HG03159 (cell line): ENCODE measurements at regions not wholly inside any gene's neighbourhood (a gene's known extent, or its start where the extent isn't known, plus 50 kb on each side); places are given as distances from the start of the nearest gene placed in this dataset.
"Not testable (repeated sequence)": the region's sequence is repeated elsewhere in the genome, so short reads cannot be mapped to it uniquely, and the experiment has no call there.

ENCODE experiments used
- ATAC-seq: cut with Tn5 transposase; IDR thresholded peaks from one replicate; pipeline ENCODE4 v1.9.1; 2021; ENCODE audit warnings: mild to moderate bottlenecking, moderate library complexity; ENCODE audit not compliant: unreplicated experiment

DNA sequence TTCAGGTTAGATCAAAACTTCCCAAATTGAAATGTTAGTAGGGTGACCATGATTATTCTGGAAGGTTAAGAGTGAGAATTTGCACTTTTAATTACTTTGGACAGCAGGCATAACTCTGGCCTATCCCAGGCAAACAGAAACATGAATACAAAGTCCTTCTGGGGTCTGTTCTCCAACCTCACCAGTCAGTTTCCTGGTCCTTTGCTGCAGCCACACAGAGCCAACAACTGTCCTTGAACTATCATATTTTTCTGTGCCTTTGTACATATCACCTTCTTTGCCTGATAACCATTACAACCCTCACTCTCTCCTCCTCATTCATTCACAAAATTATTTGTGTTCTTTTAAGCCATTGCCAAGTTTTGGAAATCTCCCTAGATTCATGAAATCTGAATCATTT lies 126.0 kb upstream of the GBE1 start:
- no peak for ATAC-seq

DNA sequence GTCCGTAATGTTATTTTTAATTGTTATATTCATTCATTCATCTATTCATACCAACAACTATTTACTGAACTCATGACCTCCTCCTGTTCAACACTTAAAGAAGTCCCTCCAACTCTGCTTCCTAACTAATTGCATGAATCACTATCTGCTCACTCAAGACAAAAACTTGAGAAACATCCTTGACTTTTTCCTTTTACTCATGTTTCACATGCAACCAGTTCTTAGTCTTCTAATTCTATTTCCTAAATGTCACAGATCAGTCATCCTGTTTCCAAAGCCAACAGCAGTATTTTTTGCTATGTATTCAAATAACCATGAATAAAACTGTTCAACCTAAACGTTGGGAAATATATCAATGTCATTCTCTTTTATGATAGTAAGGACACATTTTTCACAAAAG lies 124.6 kb upstream of the GBE1 start:
- ATAC-seq: no peak

DNA sequence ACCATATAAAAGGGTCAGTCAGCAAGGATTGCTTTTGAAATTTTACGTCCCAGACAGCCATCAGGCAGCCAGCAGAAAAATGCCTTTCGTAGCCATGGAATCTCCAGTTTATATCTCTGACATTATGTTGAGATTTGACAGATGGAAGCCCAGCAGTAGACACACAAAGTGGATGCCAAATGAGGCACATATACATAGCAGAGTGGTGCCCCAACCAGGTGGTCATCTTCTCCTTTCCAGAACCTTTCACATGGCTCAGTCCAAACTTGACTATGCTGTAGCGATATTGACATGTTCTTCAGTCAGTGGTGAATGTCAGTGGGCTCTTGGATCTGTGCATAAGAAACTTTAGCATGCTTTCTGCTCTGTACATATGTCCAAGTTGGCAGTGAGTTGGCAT lies 123.3 kb upstream of the GBE1 start:
- no peak for ATAC-seq

DNA sequence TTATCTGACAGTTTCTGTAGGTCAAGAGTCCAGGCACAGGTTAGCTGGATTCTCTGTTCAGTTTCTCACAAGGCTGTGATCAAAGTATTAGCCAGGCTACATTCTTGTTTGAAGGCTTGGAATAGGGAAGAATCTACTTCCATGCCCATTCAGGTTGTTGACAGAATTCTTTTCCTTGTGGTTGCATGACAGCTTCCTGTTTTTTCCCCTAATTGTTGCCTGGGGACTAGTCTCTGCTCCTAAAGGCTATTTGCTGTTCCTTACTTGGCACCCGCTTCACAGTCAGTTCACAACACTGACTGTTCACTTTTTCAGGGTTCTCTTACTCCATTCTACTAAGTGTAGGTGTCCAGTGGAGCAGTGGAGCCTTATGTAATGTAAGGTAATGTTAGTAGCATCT lies 115.4 kb upstream of the GBE1 start:
- no peak for ATAC-seq

DNA sequence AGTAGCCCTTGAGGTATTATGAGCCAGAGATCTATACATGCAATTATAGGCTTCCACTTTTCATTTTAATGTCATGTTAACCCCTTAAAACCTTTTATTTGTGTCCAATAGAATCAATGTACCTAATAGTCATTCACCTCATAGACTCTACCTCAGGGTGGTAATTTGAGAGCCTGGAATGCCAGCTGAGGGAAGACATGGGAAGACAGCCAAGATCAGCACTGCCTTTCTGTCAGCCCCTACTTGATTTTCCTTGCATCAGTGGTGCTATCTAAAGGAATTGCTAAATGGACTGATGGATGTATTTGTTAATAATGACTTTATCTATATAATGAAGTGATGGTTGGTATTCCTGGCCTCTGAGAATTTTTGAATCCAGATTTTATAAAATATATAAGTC lies 113.3 kb upstream of the GBE1 start:
- no peak for ATAC-seq

DNA sequence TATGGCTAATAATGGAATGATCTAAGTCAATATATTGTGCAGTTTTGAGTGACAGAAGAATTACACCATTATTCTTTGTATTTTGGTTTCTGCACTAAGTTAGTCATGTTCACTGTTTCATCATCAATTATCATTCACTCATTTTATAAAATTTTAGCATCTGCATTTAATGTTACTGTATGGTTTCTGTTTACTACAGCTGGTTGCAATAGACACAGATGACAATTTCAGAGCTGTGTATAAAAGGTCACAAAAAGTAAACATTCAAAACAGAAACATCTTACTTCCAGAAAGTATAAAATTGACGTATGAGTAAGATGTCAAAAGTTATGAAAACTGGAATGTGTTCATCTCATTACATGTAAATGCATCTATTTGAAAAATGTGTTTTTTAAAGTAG lies 111.1 kb upstream of the GBE1 start:
- no peak for ATAC-seq

DNA sequence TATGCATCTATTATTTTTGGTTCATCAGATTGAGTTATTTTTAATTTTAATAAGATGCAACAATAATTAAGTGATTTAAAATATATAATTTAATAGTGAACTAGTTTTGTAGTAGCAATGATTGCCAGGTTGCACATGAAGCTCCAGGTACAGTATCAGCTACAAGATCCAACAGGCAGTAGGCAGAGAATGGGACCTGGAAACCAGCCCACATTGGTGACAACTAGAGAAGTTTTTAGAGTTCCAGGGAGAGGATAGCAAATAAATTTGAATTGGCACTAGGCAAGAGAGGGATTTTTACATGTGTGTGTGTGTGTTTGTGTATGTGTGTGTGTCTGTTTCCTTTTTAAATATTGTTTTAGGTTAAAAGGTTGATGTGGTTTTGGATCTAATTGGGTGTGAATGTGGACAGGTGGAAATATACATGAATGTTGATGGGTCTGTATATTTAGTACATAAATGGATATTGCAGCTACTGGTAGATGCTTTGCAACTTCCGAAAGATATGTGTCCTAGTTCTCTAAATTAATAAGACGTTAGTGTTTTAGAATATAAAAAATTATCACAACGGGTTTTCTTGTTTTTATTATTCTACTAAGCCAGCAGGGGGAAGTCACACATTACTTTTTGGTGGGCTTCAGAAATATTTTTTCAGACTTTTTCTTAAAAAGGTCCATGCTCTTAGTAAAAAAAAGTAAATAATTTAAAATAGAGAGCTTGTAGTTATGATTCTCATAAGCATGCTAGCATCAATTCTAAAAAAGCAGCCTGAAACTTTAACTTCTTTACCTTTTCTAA lies 110.1 kb upstream of the GBE1 start:
- ATAC-seq: no peak

DNA sequence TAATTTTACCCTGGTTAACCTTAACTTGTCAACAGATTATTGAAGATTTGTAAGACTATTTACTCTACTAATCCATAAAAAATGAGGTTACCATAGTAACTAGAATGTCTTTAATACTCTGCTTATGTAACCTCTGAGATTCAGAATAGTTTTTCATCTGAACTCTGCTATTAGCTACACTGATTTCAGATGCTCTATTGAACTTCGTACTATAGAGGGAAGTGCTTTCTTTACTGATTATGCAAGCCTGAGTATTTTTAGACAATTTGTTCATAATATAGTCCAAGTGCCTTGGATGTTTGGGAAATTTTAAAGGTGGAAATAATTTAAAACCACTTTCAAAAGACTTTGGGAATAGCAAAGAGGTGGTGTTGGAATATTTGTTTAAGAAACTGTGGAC lies 107.9 kb upstream of the GBE1 start:
- ATAC-seq: no peak

DNA sequence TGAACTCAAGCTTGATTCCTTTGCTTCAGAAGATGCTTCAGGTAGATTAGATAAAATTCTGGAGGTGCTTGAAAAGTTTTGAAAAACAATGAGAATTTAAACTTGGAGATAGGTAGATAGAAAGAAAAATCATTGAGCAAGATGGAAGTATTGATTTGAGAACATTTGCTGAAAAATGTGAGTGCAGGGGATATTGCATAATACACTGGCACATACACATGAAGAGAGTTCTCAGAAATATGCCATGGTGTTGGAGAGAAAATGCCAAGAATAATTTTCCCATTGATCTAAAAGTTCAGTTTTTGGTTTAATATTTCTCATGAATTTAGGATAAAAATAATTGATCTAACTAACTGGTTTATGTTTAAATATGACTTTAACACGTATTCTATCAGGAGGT lies 107.2 kb upstream of the GBE1 start:
- ATAC-seq: no peak

DNA sequence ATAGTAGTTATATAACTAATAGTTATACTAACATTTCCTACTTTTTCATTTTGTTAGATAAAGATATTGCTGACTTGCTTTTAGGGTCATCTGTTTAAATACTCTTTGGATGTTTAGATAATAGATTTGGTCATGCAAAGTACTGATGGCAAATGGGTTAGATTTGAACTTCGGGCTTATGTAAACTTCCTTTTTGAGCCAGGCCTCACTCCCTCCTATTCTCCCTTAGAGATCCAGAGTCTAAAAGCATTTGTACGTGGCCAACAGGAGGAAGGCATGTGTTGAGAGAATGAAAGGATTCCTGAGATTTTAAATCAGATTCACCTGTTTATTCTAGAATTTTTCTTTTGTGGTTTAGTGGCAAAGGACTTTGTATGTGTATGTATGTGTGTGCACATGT lies 106.4 kb upstream of the GBE1 start:
- ATAC-seq: no peak

DNA sequence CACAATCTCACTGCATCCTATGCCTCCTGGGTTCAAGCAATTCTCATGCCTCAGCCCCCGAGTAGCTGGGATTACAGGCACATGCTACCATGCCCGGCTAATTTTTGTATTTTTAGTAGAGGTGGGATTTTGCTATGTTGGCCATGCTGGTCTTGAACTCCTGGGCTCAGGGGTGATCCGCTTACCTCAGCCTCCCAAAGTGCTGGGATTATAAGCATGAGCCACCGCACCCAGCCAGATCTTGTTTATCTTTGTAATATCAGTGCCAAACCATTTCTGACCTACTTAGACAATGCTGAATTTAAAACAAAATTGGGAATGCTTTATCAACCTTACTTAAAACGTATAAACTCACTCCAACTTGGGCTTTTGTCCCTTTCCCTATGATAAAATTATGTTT lies 103.7 kb upstream of the GBE1 start:
- ATAC-seq: not testable (repeated sequence)

DNA sequence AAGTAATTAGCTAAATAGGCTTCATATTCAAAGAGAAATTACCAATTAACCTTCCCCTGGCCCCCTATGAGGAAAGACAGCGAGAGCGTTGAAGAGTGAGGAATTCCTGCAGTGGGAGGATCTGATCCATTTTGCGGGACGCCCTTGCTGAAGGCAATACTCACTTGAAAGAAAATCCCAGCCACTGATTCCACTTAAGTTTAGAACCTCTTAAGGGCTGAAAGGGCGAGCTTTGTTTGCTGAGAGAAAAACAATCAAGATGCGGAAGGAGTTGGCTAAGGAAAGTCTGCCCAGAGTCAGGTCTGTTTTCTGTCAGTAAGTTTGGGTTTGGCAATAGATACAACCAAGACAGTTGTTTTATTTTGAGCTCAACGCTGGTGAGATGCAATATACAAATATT lies 102.8 kb upstream of the GBE1 start:
- ATAC-seq: no peak

DNA sequence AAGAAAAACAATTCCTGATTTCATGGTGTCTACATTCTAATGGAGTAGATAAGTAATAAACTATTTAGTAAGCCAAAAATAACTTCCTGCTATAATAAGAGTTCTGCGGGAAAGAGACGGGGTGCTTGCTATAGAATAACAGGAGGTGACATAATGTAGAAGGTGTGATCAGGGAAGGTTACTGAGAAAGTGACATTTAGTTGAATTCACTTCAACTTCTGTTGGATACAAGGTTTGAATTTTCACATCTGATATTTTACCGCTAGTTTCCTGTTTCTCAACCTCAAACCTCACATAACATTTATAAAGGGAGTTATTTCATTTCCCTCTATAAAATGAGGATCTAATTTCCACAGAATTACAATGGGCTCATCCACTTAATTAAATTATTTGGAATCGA lies 102.3 kb upstream of the GBE1 start:
- no peak for ATAC-seq

DNA sequence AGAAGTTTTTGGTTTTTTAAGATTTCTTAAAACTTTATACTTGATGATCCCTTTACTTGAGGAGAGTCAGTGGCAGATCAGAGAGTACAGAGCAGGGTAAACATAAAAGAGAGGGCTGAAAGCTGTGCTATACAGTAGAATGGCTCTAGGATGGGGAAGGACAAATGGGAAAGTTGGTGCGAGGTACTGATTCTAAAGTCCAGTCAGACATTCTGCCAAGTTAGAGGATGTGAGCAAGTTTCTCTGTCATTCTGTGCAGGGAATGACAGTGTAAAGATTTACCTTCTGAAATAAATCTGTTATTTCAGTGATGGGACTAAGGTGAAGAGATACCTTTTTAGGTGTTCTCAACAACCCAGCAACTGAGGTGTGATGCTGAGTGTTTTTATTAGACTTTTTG lies 100.1 kb upstream of the GBE1 start:
- no peak for ATAC-seq

DNA sequence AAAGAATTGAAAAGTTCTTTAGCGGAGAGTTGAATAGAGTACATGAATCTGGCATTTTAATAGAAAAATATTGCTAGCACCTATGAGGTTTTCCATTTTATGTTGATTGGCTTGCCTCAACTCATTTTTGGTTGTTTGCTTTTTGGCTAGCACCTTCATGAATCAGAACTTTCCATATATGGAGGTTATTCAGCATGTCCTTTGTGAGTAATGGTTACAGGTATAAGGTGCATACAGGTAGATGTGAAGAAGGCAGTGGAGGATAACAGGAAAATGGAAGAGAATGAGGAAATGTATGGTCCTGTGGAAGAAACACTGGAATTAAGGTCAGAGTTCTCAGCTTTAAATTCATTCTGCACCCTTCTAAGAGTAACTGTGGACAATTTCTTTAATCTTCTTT lies 98.1 kb upstream of the GBE1 start:
- ATAC-seq: no peak

DNA sequence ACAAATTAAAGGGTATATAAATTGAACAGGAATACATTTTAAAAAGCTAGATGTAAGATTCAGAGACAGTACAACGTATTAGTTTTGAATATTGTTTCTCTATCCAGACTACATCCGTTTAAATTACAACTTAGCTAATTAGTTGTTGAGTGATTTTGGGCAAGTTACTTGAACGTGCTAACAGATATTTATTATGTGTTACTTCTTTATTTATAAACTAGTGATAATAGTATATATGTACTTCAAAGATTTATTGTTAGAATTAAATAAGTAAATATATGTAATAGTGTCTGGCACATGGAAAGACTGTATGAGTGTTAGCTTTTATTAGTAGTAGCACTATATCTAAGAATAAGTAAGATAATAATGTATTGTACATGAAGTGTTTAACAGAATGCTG lies 92.0 kb upstream of the GBE1 start:
- ATAC-seq: no peak

DNA sequence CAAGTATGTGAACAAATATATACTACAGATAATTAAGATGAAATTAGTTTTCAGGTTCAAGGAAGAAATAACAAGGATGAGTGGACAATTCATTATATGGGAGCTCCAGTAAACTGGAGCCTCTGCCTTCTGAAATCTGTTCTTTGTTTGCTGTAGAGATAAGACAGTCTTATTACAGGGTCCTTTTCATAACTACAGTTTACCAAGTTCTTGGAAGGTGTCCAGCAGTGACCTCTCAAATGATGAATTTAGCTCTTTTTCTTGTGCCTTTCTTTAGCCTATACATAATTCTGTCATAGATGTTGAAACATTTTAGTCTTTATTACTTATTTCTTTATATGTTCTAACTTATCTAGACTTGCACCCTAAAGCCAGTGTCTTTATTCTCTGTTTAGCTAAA lies 89.7 kb upstream of the GBE1 start:
- no peak for ATAC-seq

DNA sequence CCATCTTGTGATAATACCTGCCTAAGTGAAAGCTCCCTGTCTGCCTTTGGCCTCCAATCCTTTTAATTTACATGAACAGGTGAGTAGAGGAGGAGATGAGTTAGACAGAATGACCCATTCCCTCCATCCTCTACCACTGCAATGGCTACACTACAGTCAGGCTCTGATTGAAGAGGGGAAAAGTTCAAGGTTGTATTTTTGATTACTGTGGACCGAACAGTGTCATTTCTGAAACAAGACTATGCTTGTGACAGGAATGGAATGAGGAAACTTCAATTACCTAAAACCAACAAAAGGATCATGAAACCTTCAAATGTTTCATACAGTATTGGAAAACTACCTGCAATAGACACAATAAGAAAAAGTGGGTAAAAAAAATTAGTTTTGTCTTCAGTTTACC lies 85.5 kb upstream of the GBE1 start:
- ATAC-seq: no peak

DNA sequence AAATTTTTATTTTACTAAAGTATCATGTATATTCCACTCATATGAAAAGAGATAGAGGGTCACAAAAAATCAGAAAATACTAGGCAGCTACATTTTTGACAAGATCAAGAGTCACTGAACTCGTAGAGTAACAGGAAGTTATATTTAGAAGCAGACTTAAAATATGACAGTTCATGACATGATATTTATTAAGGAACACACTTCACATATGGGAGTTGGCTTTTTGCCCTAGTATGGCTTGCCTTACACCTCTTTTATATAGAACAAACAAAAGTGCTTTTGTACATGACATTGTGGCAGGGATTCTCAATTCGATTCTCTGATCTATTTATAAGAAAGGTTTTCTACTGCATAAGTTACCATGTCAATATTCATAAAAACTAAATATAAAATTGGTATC lies 80.1 kb upstream of the GBE1 start:
- ATAC-seq: no peak

DNA sequence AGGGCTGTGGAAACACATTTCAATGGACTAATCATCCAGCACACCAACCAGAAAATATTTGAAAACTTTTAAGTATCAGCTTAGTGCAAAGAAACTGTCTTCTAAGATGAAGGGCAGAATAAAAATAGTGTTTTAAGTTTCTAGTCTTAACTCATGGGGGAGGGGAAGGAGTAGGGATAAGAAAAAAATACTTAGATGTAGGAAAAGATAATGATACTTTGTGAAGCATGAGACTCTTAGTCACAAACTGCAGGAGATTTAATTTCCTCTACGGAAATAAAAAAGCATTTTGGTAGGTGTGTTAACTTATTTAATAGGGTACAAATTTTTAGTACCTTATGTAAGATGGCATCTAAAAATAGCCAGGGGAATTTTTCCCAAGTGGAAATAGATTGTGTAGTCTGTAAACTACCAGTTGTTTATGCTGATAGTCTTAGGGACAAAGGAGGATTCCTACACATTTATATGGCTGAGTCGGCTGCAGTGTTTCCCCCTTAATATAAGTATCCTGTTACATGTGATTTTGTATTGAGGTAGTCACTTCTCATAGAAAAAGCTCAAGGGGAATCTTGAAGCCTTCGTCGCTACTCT lies 78.2 kb upstream of the GBE1 start:
- ATAC-seq: no peak

DNA sequence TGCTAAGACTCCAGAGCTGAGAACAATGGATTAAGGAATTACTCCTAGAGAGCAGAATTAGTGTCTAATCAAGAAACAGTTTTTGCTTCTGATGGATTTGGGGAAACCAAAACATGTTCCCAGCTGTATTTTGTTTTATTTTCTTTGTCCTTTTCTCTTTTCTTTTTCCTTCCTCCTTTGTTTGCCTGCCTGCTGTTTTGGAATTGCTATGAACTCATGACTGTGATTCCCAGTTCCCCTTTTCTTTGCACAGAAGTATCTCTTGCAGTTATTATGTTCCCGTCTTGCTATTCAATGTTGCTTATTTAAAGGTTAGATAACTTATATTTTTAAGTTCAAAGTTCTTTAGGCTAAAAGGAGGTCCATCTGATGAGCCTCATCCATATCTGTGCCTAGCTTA lies 77.0 kb upstream of the GBE1 start:
- no peak for ATAC-seq

DNA sequence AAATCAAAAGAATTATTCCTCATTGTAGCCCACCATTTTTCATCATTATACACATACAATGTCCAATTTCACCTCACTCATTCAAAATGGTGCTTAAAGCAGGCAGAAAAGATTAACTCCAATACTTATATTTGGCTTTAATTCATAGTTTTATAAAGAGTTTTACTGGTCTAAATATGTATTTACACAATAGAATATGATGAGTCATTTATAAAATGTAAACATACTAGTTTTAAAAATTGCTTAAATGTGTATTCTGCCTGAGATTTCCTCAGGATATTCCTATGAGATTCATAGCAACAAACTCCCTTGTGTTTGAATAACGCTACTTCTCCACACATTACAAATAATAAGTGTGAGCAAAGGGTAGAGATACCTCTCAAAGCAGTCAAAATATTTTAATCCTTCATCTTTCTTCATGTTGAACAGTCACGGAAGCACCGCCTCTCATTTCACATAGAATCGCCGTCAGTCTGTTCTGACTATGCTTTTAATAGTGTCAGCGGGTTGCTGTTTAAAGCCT lies 75.7 kb upstream of the GBE1 start:
- no peak for ATAC-seq

DNA sequence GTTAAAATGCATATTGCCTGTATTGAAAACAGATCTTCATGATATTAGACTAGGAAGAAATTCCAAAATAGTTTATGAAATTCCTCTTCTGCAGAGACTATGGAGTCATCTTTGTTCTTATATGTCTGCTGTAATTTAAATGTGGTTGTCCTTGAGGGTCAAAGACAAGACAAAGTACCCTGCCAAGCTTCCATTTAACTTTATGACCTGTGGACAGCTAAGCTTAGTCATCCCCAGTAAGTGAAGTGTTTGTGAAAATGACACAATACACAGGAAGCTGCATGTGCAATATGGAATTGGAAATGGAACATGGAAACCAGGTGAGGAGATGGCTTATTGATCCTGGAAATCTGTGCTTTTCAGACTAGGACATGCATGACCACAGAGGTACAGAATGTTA lies 68.5 kb upstream of the GBE1 start:
- no peak for ATAC-seq
